IMR-90 (cell line): ENCODE measurements at regions not wholly inside any gene's neighbourhood (a gene's known extent, or its start where the extent isn't known, plus 50 kb on each side); places are given as distances from the start of the nearest gene placed in this dataset.

ENCODE experiments used
- ATAC-seq: fragments of 200-7000 bp; cut with Tn5 transposase; 2 replicates; pipeline ENCODE4 v1.9.1; 2020; ENCODE audit warnings: low read depth, mild to moderate bottlenecking, moderate library complexity
- BruUV-seq: library from RNA; stranded (reverse); fragments of 400-500 nt; replicated peaks from 2 replicates; lab custom pipeline; 2021; lab: Mats Ljungman, UMichigan
- CTCF ChIA-PET: fragments of 300-600 bp; formaldehyde crosslinking; extraction: SDS; loops from one replicate; lab custom pipeline; 2021; ENCODE audit warnings: antibody characterized with exemption; lab: Yijun Ruan, JAX
- POLR2A ChIA-PET: fragments of 300-600 bp; sonication (Branson Sonifier 250); formaldehyde crosslinking; loops from one replicate; lab custom pipeline; 2022; ENCODE audit warnings: antibody characterized with exemption; ENCODE audit not compliant: unreplicated experiment; lab: Charles Lee
- DNase-seq: peaks from one replicate; pipeline ENCODE4 v3.0.0; 2013
- H2AFZ ChIP-seq: replicated peaks from 2 replicates; pipeline ENCODE3; 2013; ENCODE audit warnings: low read length, mild to moderate bottlenecking; ENCODE audit not compliant: poor library complexity
- H2AK5ac ChIP-seq: 2 replicates; pipeline ENCODE4 v1.6.1; 2013; ENCODE audit warnings: low read depth, low read length, inconsistent platforms
- H2AK9ac ChIP-seq: replicated peaks from 2 replicates; pipeline ENCODE3; 2013; ENCODE audit warnings: mild to moderate bottlenecking, low read depth, low read length, moderate library complexity; ENCODE audit not compliant: poor library complexity
- H2BK120ac ChIP-seq: 2 replicates; pipeline ENCODE4 v1.6.1; 2013; ENCODE audit warnings: low read depth, low read length, inconsistent platforms
- H2BK15ac ChIP-seq: 3 replicates; pipeline ENCODE4 v1.6.1; 2013; ENCODE audit warnings: low read depth, low read length, inconsistent platforms
- H2BK20ac ChIP-seq: 2 replicates; pipeline ENCODE4 v1.6.1; 2013; ENCODE audit warnings: low read depth, mild to moderate bottlenecking, inconsistent platforms, low read length, moderate library complexity
- H2BK5ac ChIP-seq: 2 replicates; pipeline ENCODE4 v1.6.1; 2013; ENCODE audit warnings: mild to moderate bottlenecking, low read depth, low read length, inconsistent platforms; ENCODE audit not compliant: poor library complexity, severe bottlenecking
- H3K14ac ChIP-seq: replicated peaks from 2 replicates; pipeline ENCODE4 v1.6.1; 2013; ENCODE audit warnings: low read depth, low read length, inconsistent platforms
- H3K18ac ChIP-seq: 2 replicates; pipeline ENCODE4 v1.6.1; 2013; ENCODE audit warnings: low read depth, low read length, control low read depth
- H3K23ac ChIP-seq: 2 replicates; pipeline ENCODE4 v1.6.1; 2013; ENCODE audit warnings: low read depth, low read length, inconsistent platforms
- H3K27ac ChIP-seq: 2 replicates; pipeline ENCODE4 v1.5.1; 2013; ENCODE audit warnings: mild to moderate bottlenecking, control low read depth, low read length; ENCODE audit not compliant: insufficient read depth
- H3K27me3 ChIP-seq: 2 replicates; pipeline ENCODE4 v1.6.1; 2013; ENCODE audit warnings: low read length; ENCODE audit not compliant: control insufficient read depth, insufficient read depth
- H3K36me3 ChIP-seq: 2 replicates; pipeline ENCODE4 v1.6.1; 2013; ENCODE audit warnings: low read length, mixed read lengths; ENCODE audit not compliant: control insufficient read depth, insufficient read depth
- H3K4ac ChIP-seq: 2 replicates; pipeline ENCODE4 v1.6.1; 2013; ENCODE audit warnings: low read depth, low read length, inconsistent platforms
- H3K4me1 ChIP-seq: 2 replicates; pipeline ENCODE4 v1.6.1; 2013; ENCODE audit warnings: low read length, mixed read lengths; ENCODE audit not compliant: control insufficient read depth, insufficient read depth
- H3K4me2 ChIP-seq: 2 replicates; pipeline ENCODE4 v1.6.1; 2013; ENCODE audit warnings: low read depth, mild to moderate bottlenecking, control low read depth, low read length, moderate library complexity
- H3K4me3 ChIP-seq: 2 replicates; pipeline ENCODE4 v1.5.1; 2013; ENCODE audit warnings: low read depth, mild to moderate bottlenecking, control low read depth, low read length, moderate library complexity; ENCODE audit not compliant: insufficient read depth
- H3K56ac ChIP-seq: 2 replicates; pipeline ENCODE4 v1.6.1; 2013; ENCODE audit warnings: low read length, inconsistent platforms; ENCODE audit not compliant: insufficient read depth; ENCODE audit errors: extremely low read depth
- H3K79me1 ChIP-seq, 2 experiments: 2 replicates each; pipeline ENCODE4 v1.6.1; 2013; ENCODE audit warnings: low read length in 2 of 2, inconsistent platforms in 1 of 2, low read depth in 1 of 2
- H3K9ac ChIP-seq: 2 replicates; pipeline ENCODE4 v1.6.1; 2013; ENCODE audit warnings: low read depth, low read length, control low read depth
- H3K9me1 ChIP-seq: 2 replicates; pipeline ENCODE4 v1.6.1; 2013; ENCODE audit warnings: low read length, inconsistent platforms; ENCODE audit not compliant: insufficient read depth
- H3K9me3 ChIP-seq: 2 replicates; pipeline ENCODE4 v1.6.1; 2013; ENCODE audit warnings: low read length; ENCODE audit not compliant: control insufficient read depth, insufficient read depth
- H4K20me1 ChIP-seq: 2 replicates; pipeline ENCODE4 v1.6.1; 2013; ENCODE audit warnings: low read length, inconsistent platforms; ENCODE audit not compliant: insufficient read depth
- H4K5ac ChIP-seq: 2 replicates; pipeline ENCODE4 v1.6.1; 2013; ENCODE audit warnings: mild to moderate bottlenecking, low read depth, low read length, control low read depth
- H4K8ac ChIP-seq, 2 experiments: 2 replicates each; pipeline ENCODE4 v1.6.1; 2013; ENCODE audit warnings: low read depth in 2 of 2, low read length in 2 of 2, control low read depth in 1 of 2, inconsistent platforms in 1 of 2
- H4K91ac ChIP-seq: 2 replicates; pipeline ENCODE4 v1.6.1; 2013; ENCODE audit warnings: low read depth, low read length, inconsistent platforms; ENCODE audit not compliant: insufficient read depth
- BHLHE40 ChIP-seq: fragments of 150-350 bp; IDR thresholded peaks from 2 replicates; pipeline ENCODE4 v1.6.1; 2016; ENCODE audit warnings: mild to moderate bottlenecking, low read depth, low read length
- CEBPB ChIP-seq: IDR thresholded peaks from 2 replicates; pipeline ENCODE4 v1.6.1; 2012; ENCODE audit warnings: low read depth, low read length, improper control_type of control experiment
- CHD1 ChIP-seq: IDR thresholded peaks from 2 replicates; pipeline ENCODE4 v1.6.1; 2012; ENCODE audit warnings: low read depth, low read length, improper control_type of control experiment
- FOS ChIP-seq: fragments of 150-350 bp; IDR thresholded peaks from 2 replicates; pipeline ENCODE4 v1.6.1; 2016; ENCODE audit warnings: low read depth, low read length
- MAFK ChIP-seq: IDR thresholded peaks from 2 replicates; pipeline ENCODE4 v1.6.1; 2012; ENCODE audit warnings: low read depth, low read length, improper control_type of control experiment
- MAZ ChIP-seq: IDR thresholded peaks from 2 replicates; pipeline ENCODE4 v1.6.1; 2012; ENCODE audit warnings: low read depth, mild to moderate bottlenecking, low read length, improper control_type of control experiment, moderate library complexity, borderline replicate concordance
- MXI1 ChIP-seq: IDR thresholded peaks from 2 replicates; pipeline ENCODE4 v1.6.1; 2012; ENCODE audit warnings: low read depth, mild to moderate bottlenecking, low read length, moderate library complexity, borderline replicate concordance
- POLR2A ChIP-seq: IDR thresholded peaks from 2 replicates; pipeline ENCODE4 v1.6.1; 2012; ENCODE audit warnings: mild to moderate bottlenecking, low read depth, low read length
- RAD21 ChIP-seq: IDR thresholded peaks from 2 replicates; pipeline ENCODE4 v1.6.1; 2012; ENCODE audit warnings: low read length, improper control_type of control experiment
- RCOR1 ChIP-seq: IDR thresholded peaks from 2 replicates; pipeline ENCODE4 v1.6.1; 2012; ENCODE audit warnings: mild to moderate bottlenecking, low read length, improper control_type of control experiment; ENCODE audit not compliant: insufficient replicate concordance
- RFX5 ChIP-seq: IDR thresholded peaks from 2 replicates; pipeline ENCODE4 v1.8.0; 2012; ENCODE audit warnings: low read depth, mild to moderate bottlenecking, low read length, moderate library complexity
- WGBS, 2 experiments: methylation state at CpG; one replicate each; pipeline versions ENCODE4 v1.1.5 to v1.1.7; 2013; ENCODE audit warnings: missing lambda C conversion rate in 2 of 2; ENCODE audit not compliant: insufficient read length in 1 of 2; ENCODE audit errors: extremely low coverage in 2 of 2; 5-methylcytosine and 5-hydroxymethylcytosine counted together
- dilution Hi-C: fragments of 300-500 bp; cut with HindIII; formaldehyde crosslinking; loops from one replicate; pipeline ENCODE4 v1.14.3; 2018; ENCODE audit warnings: low sequenced_read_pairs; ENCODE audit not compliant: unreplicated experiment
- in situ Hi-C: fragments of 300-500 bp; cut with MboI; formaldehyde crosslinking; loops from 3 replicates; pipeline ENCODE4 v1.14.3; 2019; ENCODE audit warnings: low sequenced_read_pairs, inconsistent platforms, mixed read lengths
- intact Hi-C: fragments of 100-400 bp; cut with micrococcal nuclease; formaldehyde crosslinking; loops from 2 replicates; pipeline ENCODE4 v1.10.0; 2022
- TF ChIP-seq, protein P1 (sequence below): conservative IDR thresholded peaks from 2 replicates; pipeline ENCODE4 v1.5.1; 2012; ENCODE audit warnings: mild to moderate bottlenecking, low read depth, low read length, improper control_type of control experiment
- TF ChIP-seq, protein P2 (sequence below): fragments of 150-350 bp; IDR thresholded peaks from 2 replicates; pipeline ENCODE4 v1.6.1; 2017; ENCODE audit warnings: mild to moderate bottlenecking, antibody characterized with exemption, low read length, low read depth
- TF ChIP-seq, protein P3 (sequence below): fragments of 150-350 bp; IDR thresholded peaks from 2 replicates; pipeline ENCODE4 v1.6.1; 2016; ENCODE audit warnings: low read depth, mild to moderate bottlenecking, low read length, moderate library complexity, borderline replicate concordance

DNA sequence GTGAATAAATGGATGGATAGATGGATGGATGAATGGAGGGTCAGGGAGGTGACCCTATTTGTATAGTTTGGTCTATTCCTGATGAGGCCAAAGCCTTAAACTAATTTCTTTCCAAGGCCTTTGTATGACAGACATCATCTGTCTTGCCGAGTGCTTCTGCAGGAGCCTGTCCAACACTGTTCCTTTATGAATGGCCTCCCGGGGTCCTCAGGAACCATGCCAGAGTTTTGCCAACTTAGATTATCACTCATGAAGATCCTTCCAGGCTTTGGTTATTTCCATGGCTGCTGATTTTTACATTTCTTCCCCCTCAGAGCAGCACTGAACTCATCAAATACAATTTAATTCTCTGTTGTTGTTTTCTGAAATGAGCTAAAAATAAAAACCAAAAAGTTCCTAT is 133.0 kb upstream of the SOX2 start:
- peaks cover 5% of the 10 kb centered on the region; the same call in 1 of the 2 replicates for H3K9me3 ChIP-seq
- H3K4me2 ChIP-seq, result no peak overlapping the region
- H2AK9ac ChIP-seq, result no peak overlapping the region
- H3K27ac ChIP-seq, result no peak overlapping the region
- ATAC-seq (no peak), DNase-seq (no peak)
- no peak overlapping the region for H2AFZ ChIP-seq
- intact Hi-C loops (no loop called here), in situ Hi-C loops (no loop called here), dilution Hi-C loops (no loop called here)
- H3K18ac ChIP-seq, result no peak overlapping the region
- no peak overlapping the region for H2BK20ac ChIP-seq
- no peak overlapping the region for H3K9ac ChIP-seq
- H2BK15ac ChIP-seq, result no peak overlapping the region
- no peak overlapping the region for H4K8ac ChIP-seq
- no peak overlapping the region for H3K23ac ChIP-seq
- no peaks in the 10 kb centered on the region for H4K20me1 ChIP-seq
- H4K91ac ChIP-seq, result no peak overlapping the region
- H3K27me3 ChIP-seq, result no peaks in the 10 kb centered on the region
- H3K4ac ChIP-seq, result no peak overlapping the region
- H2BK120ac ChIP-seq, result no peak overlapping the region
- no peak overlapping the region for H3K14ac ChIP-seq
- BruUV-seq, result no TSS peak
- no peak overlapping the region for H4K5ac ChIP-seq
- no peak overlapping the region for H2AK5ac ChIP-seq
- no peak overlapping the region for H3K4me3 ChIP-seq
- no peaks in the 10 kb centered on the region for H3K79me1 ChIP-seq
- POLR2A ChIA-PET, result no interaction called here
- CTCF ChIA-PET, result no interaction called here
- TF ChIP-seq BHLHE40, result no peak
- no peak for TF ChIP-seq RCOR1
- TF ChIP-seq MXI1, result no peak
- no peak for TF ChIP-seq MAZ
- TF ChIP-seq MAFK, result no peak
- TF ChIP-seq, protein P1, sequence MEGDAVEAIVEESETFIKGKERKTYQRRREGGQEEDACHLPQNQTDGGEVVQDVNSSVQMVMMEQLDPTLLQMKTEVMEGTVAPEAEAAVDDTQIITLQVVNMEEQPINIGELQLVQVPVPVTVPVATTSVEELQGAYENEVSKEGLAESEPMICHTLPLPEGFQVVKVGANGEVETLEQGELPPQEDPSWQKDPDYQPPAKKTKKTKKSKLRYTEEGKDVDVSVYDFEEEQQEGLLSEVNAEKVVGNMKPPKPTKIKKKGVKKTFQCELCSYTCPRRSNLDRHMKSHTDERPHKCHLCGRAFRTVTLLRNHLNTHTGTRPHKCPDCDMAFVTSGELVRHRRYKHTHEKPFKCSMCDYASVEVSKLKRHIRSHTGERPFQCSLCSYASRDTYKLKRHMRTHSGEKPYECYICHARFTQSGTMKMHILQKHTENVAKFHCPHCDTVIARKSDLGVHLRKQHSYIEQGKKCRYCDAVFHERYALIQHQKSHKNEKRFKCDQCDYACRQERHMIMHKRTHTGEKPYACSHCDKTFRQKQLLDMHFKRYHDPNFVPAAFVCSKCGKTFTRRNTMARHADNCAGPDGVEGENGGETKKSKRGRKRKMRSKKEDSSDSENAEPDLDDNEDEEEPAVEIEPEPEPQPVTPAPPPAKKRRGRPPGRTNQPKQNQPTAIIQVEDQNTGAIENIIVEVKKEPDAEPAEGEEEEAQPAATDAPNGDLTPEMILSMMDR, result no peak
- TF ChIP-seq, protein P2, sequence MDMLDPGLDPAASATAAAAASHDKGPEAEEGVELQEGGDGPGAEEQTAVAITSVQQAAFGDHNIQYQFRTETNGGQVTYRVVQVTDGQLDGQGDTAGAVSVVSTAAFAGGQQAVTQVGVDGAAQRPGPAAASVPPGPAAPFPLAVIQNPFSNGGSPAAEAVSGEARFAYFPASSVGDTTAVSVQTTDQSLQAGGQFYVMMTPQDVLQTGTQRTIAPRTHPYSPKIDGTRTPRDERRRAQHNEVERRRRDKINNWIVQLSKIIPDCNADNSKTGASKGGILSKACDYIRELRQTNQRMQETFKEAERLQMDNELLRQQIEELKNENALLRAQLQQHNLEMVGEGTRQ, result no peak
- no peak for TF ChIP-seq POLR2A
- TF ChIP-seq FOS, result no peak
- TF ChIP-seq, protein P3, sequence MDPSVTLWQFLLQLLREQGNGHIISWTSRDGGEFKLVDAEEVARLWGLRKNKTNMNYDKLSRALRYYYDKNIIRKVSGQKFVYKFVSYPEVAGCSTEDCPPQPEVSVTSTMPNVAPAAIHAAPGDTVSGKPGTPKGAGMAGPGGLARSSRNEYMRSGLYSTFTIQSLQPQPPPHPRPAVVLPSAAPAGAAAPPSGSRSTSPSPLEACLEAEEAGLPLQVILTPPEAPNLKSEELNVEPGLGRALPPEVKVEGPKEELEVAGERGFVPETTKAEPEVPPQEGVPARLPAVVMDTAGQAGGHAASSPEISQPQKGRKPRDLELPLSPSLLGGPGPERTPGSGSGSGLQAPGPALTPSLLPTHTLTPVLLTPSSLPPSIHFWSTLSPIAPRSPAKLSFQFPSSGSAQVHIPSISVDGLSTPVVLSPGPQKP, result no peak
- no peak for TF ChIP-seq CHD1
- TF ChIP-seq RAD21, result no peak
- TF ChIP-seq CEBPB, result no peak
- TF ChIP-seq RFX5, result no peak
- H3K4me1 ChIP-seq, result no peaks in the 10 kb centered on the region
- no peaks in the 10 kb centered on the region for H3K9me1 ChIP-seq
- 38% methylated on average over 2 of the region's 2 CpGs; no CpG with 5 or more reads in 1 of the 2 experiments for WGBS, 2 experiments
- no peak overlapping the region for H3K56ac ChIP-seq
- no peaks in the 10 kb centered on the region for H3K36me3 ChIP-seq
- H2BK5ac ChIP-seq, result no peak overlapping the region
